Lower leg skin (tissue), 3 donors: ENCODE measurements at regions not wholly inside any gene's neighbourhood (a gene's known extent, or its start where the extent isn't known, plus 50 kb on each side); places are given as distances from the start of the nearest gene placed in this dataset.

Experiments used
- CTCF ChIP-seq, 3 donors: fragments of 450-650 bp; IDR thresholded peaks; one replicate each; pipeline ENCODE4 v1.5.1; 2016; ENCODE audit warnings: antibody characterized with exemption in 3 of 3, mild to moderate bottlenecking in 3 of 3, moderate library complexity in 2 of 3
- POLR2A ChIP-seq, 2 donors: fragments of 450-650 bp; IDR thresholded peaks; one replicate each; pipeline ENCODE4 v1.6.1; 2016 to 2017; ENCODE audit warnings: antibody characterized with exemption in 2 of 2, mild to moderate bottlenecking in 1 of 2, moderate library complexity in 1 of 2

- TF ChIP-seq CTCF (IDR thresholded peaks at IDR 0.05) (no peak), POLR2A (IDR thresholded peaks at IDR 0.05) (no peak)
Measured at GRCh38 chr1:219331424-219331823, 157.7 kb downstream of the LYPLAL1 start.
